Neural crest cell (in vitro differentiated cells): ENCODE measurements at regions not wholly inside any gene's neighbourhood (a gene's known extent, or its start where the extent isn't known, plus 50 kb on each side); places are given as distances from the start of the nearest gene placed in this dataset.

ENCODE experiments used
- DNase-seq: peaks from one replicate; pipeline ENCODE4 v3.0.0; 2021; ENCODE audit warnings: low read depth, mixed read lengths, low spot score
- H3K27ac Mint-ChIP-seq: one replicate; pipeline ENCODE4 v1.8.0; 2021; ENCODE audit warnings: mild to moderate bottlenecking, mixed read lengths; ENCODE audit not compliant: unreplicated experiment
- H3K27me3 Mint-ChIP-seq: 2 replicates; pipeline ENCODE4 v1.8.0; 2021; ENCODE audit warnings: low read depth, mild to moderate bottlenecking, mixed read lengths
- H3K36me3 Mint-ChIP-seq: 2 replicates; pipeline ENCODE4 v1.8.0; 2021; ENCODE audit warnings: low read depth, mild to moderate bottlenecking, mixed read lengths
- H3K4me1 Mint-ChIP-seq: 2 replicates; pipeline ENCODE4 v1.8.0; 2021; ENCODE audit warnings: mixed read lengths
- H3K4me3 Mint-ChIP-seq: one replicate; pipeline ENCODE4 v1.8.0; 2021; ENCODE audit warnings: mild to moderate bottlenecking, mixed read lengths
- H3K9me3 Mint-ChIP-seq: 2 replicates; pipeline ENCODE4 v1.8.0; 2021; ENCODE audit warnings: mixed read lengths
- TF ChIP-seq, protein P1 (sequence below): fragments of 200-600 bp; sonication (generic); conservative IDR thresholded peaks from 2 replicates; pipeline ENCODE4 v1.5.0; 2021; ENCODE audit warnings: antibody characterized with exemption, mild to moderate bottlenecking

GRCh38 chr14:100972118-100972897 lies 68.8 kb upstream of the RTL1 start:
- Mint-ChIP-seq H3K27ac (no peak overlapping the region), H3K9me3 (no peaks in the 10 kb centered on the region), H3K36me3 (no peaks in the 10 kb centered on the region), H3K27me3 (no peaks in the 10 kb centered on the region), H3K4me1 (no peaks in the 10 kb centered on the region), H3K4me3 (no peak overlapping the region)
- DNase-seq = no peak
- TF ChIP-seq, protein P1, sequence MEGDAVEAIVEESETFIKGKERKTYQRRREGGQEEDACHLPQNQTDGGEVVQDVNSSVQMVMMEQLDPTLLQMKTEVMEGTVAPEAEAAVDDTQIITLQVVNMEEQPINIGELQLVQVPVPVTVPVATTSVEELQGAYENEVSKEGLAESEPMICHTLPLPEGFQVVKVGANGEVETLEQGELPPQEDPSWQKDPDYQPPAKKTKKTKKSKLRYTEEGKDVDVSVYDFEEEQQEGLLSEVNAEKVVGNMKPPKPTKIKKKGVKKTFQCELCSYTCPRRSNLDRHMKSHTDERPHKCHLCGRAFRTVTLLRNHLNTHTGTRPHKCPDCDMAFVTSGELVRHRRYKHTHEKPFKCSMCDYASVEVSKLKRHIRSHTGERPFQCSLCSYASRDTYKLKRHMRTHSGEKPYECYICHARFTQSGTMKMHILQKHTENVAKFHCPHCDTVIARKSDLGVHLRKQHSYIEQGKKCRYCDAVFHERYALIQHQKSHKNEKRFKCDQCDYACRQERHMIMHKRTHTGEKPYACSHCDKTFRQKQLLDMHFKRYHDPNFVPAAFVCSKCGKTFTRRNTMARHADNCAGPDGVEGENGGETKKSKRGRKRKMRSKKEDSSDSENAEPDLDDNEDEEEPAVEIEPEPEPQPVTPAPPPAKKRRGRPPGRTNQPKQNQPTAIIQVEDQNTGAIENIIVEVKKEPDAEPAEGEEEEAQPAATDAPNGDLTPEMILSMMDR = no peak

DNA sequence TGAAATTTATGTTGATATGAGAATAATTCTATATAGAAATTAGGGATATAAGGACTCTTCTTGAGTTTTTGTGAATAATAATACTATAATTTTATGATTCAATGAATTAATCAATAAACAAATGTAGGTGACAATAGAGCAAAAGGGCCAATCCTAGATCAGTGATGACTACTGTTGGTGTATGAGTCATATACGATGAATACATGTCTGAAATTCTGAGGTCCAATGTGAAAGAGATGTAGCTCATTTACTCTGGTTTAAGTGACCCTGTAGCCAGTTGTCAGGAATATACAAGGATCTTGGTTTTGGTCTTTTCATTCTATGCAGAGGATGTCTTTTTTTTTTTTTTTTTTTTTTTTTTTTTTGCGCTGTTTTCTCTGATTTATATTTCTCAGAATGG lies 72.1 kb upstream of the RTL1 start:
- no peaks in the 10 kb centered on the region for H3K9me3 Mint-ChIP-seq
- H3K36me3 Mint-ChIP-seq = no peaks in the 10 kb centered on the region
- peaks cover 9% of the 10 kb centered on the region for H3K27me3 Mint-ChIP-seq
- no peak overlapping the region for H3K27ac Mint-ChIP-seq
- TF ChIP-seq, protein P1 = no peak
- no peak overlapping the region for H3K4me3 Mint-ChIP-seq
- no peaks in the 10 kb centered on the region for H3K4me1 Mint-ChIP-seq
- DNase-seq = no peak

- Mint-ChIP-seq H3K27me3 (peaks cover 14% of the 10 kb centered on the region), H3K4me1 (no peaks in the 10 kb centered on the region), H3K4me3 (no peak overlapping the region), H3K9me3 (no peaks in the 10 kb centered on the region), H3K36me3 (no peaks in the 10 kb centered on the region), H3K27ac (no peak overlapping the region)
- TF ChIP-seq, protein P1 = no peak
- DNase-seq = no peak
Observed at GRCh38 chr14:100979079-100979478, 75.6 kb upstream of the RTL1 start.

DNA sequence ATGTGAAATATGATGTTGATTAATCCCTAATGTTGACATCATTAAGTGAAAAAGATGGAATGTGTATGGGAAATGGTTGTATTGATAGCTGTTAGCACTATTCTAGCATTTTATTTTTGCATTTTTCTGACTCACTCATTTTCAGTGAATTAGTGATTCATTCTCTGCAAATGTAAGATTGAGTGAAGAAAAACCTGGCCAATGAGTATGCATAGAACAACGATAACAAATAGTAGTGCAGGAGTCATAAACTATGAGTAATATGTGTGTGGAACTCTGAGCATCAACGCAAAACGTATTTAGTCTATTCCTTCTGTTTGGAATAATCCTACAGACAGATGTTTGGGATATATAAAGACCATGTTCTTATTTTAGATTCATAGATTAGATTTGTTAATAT lies 76.3 kb upstream of the RTL1 start:
- Mint-ChIP-seq H3K27me3 (peaks cover 14% of the 10 kb centered on the region), H3K4me3 (no peak overlapping the region), H3K9me3 (no peaks in the 10 kb centered on the region), H3K4me1 (no peaks in the 10 kb centered on the region), H3K27ac (no peak overlapping the region), H3K36me3 (no peaks in the 10 kb centered on the region)
- TF ChIP-seq, protein P1 = no peak
- DNase-seq = no peak

DNA sequence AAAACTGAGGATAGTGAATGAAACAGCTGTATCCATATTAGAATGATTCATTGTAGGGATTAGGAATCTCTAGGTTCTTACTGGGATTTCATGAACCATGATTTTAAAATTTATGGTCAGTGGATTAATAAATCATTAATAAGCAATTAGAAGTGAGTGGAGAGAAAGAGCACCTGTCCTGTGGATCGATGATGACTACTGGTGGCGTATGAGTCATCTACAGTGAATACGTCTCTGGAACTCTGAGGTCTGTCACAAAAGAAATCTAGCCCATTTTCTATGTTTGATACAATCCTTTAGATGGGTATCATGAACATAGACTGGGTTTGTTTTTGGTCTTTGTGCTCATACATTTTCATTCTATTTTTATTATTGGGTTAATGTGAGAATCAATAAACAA lies 77.3 kb upstream of the RTL1 start:
- Mint-ChIP-seq H3K36me3 (no peaks in the 10 kb centered on the region), H3K4me3 (no peak overlapping the region), H3K4me1 (no peaks in the 10 kb centered on the region), H3K27me3 (peaks cover 14% of the 10 kb centered on the region), H3K27ac (no peak overlapping the region), H3K9me3 (no peaks in the 10 kb centered on the region)
- TF ChIP-seq, protein P1 = no peak
- no peak for DNase-seq
